ENCODE measurements at regions not wholly inside any gene's neighbourhood (a gene's known extent, or its start where the extent isn't known, plus 50 kb on each side); places are given as distances from the start of the nearest gene placed in this dataset.

DNA sequence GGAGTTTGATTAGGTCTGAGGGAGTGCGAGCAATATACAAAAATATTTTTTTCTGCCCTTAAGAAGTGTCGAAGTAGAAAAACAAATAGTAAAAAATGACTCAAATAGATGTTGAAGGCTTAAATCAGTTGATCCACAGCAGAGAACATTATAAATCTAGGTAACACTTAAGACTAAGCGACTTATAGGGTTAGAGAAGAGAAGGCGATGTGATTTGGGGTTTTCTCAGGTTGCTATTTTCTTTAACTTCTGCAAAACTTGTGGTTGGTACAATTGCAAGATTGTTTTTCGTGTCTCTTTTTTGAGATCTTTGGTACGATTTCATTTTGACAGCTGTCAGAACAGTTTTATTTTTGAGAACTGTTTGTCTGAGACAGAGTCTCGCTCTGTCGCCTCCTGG lies 1479.5 kb downstream of the PCDH7 start:
- no peak for DNase-seq

GRCh38 chr4:32203340-32203739 lies 1483.2 kb downstream of the PCDH7 start:
- no peak for DNase-seq

DNA sequence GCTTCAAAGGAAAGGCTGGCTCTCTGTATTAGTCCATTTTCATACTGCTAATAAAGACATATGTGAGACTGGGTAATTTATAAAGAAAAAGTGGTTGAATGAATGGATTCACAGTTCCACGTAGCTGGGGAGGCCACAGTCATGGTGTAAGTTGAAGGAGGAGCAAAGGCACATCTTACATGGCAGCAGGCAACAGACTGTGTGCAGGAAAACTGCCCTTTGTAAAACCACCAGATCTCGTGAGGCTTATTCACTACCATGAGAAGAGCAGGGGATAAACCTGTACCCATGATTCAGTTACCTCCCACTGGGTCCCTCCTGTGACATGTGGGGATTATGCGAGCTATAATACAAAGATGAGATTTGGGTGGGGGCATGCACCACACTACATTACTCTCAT lies 1486.6 kb downstream of the PCDH7 start:
- no peak for DNase-seq

DNA sequence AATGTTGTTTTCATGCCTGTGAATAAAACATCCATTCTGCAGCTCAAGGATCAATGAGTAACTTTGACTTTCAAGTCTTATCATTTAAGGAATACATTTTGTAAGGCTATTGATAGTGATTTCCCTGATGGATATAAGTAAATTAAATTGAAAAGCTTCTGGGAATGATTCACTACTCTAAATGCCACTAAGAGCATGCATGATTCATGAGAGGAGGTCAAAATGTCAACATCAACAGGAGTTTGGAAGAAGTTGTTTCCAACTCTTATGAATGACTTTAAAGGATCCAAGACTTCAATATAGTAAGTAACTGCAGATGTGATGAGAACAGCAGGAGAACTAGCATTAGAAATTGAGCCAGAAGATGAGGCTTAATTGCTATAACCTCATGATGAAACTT lies 1487.3 kb downstream of the PCDH7 start:
- no peak for DNase-seq

GRCh38 chr4:32215277-32215676 lies 1495.1 kb downstream of the PCDH7 start:
- no peak for DNase-seq

DNA sequence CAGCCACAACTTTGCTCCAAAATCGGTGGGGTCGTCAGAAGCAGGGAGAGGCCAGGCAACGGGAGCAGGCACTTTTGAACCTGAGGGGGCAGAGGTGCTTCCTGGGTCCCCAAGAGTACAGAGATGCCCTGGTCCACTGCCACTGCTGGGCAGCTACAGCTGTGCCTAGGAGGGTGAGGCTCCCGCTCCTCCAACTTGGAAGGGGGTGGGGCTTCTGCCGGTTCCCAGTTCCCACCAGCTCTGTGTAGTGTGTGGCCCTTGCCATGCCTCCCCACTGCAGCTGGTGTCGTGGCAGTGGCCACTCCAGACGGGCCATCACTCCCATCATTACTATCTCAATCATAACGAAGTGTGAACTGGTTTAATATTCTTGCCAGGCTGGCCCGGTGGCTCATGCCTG lies 1496.3 kb downstream of the PCDH7 start:
- DNase-seq: no peak

GRCh38 chr4:32219306-32220075 lies 1499.3 kb downstream of the PCDH7 start:
- no peak for DNase-seq

DNA sequence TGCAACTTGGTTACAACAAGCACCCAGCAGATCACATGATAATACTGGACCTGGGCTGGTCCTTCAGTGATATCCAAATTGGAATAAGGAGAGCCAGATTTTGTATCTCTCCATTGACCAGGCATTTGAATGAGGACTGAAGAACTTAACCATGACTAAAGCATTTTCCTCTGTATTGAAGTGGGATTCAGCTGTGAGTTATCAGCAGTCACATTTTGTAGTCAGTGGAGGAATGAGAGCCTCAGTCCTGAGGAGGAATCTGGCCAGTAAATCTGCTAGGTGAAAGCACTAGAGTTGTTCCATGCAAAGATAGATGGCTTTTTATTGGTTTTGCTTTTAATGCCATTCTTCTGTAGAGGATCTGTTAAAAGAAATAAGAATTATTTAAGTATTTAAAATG lies 1506.0 kb downstream of the PCDH7 start:
- DNase-seq: no peak

DNA sequence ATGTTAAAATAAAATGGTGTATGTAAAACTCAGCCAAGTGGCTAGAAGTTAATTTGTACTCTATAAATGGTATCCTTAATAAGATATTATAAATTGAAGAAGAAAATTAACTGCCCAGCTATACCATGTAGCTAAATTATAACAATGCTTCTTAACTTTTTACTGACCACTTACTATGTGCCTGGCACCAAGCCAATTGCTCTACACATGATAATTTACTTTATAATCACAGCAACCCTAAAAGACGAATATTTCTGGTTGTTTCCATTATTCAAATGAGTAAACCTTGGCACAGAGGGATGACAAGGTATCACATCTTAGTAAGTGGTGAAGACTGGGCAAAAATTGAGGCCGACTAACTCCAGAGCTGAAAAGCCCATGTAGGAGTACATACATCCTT lies 1506.6 kb downstream of the PCDH7 start:
- no peak for DNase-seq

GRCh38 chr4:32243926-32244325 lies 1523.8 kb downstream of the PCDH7 start:
- DNase-seq: no peak

DNA sequence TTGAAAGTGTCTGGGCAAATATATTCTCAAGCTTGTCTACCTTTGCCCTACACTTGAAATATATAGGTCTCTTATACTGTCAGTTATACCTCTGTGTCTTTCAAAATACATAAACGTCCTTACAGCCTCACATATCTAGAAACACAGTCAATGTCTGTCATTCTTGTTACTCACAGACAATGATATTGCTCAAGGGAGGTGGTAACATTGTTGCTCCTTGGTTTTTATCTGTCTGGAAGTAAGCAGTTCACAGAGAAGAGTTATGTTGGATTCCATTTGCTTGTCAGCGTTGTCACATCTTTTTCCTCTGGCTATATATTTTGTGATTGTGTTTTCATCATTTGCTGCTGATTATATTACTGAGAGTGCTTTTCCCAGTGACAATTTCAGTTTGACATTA lies 1528.9 kb downstream of the PCDH7 start:
- no peak for DNase-seq

- no peak for DNase-seq
These were observed 1531.0 kb downstream of the PCDH7 start for GRCh38 chr4:32251126-32251525.

DNA sequence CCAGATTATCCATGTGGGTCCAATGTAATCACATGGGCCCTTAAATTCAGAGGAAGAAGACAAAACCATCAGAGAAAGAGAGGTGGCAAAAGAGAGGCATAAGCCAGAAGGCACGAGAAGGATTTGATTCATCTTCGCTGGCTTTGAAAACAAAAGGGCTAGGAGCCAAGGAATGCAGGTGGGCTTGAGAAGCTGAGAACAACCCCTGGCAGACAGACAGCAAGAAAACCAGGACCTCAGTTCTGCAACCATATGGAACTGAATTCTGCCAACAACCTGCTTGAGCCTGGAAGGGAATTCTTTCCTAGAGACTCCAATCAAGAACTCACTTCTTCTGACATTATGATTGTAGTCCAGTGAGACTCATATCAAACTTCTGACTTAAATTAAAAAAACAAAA lies 1531.8 kb downstream of the PCDH7 start:
- no peak for DNase-seq

- DNase-seq: no peak
These were observed 1534.0 kb downstream of the PCDH7 start for GRCh38 chr4:32254216-32254615.

DNA sequence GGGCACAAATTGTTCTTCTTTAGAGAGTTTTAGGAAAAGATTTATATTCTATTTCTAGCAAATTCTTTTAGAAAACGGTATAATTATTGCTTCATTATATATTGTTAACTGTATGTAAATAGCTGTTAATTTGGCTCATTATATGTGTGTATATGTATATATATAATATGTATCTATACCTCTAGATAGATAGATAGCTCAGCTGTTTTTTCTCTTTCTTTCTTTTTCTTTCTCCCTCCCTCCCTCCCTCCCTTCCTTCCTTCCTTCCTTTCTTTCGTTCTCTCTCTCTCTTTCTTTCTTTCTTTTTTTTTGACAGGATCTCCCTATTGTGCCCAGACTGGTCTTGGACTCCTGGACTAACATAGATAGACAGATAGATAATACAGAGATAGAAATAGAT lies 1538.8 kb downstream of the PCDH7 start:
- DNase-seq: no peak

- no peak for DNase-seq
These were observed 1541.0 kb downstream of the PCDH7 start for GRCh38 chr4:32261196-32261595.

- DNase-seq: no peak
These were observed 1548.7 kb downstream of the PCDH7 start for GRCh38 chr4:32268863-32269262.

DNA sequence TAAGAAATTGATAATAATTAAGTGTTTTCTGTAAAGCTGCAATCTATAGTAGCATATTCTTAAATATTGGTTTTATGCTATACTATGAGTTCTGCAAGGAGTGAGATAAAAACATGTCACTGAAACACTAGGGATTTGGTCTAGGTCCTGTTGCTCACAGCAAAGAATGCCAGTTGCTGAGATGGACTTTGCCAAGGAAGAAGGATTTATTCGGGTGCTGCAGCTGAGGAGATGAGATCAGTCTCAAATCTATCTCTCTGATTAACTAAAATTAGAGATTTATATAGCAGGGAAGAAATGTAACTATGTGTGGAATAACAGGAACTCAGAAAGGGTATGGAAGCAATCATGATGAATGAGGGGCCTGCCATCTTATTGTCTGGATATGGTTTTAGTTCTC lies 1569.9 kb downstream of the PCDH7 start:
- no peak for DNase-seq

DNA sequence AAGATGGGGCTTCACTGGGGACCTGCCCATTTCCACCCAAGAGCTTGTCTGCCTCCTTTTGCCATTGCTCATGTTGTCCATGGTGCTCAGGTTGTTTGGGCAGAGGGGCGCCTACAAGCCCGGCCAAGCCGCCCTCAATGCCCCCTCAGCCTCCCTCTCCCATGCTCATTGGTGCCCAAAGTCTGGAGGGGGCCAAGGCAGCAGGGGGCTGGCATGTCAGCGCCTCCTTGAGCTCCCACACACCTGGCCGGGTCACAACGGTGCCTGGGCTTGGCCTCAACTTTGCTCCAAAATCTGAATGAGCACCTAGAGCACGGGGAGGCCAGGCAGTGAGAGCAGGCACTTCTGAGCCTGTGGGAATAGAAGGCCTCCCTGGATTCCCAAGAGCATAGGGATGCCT lies 1598.8 kb downstream of the PCDH7 start:
- DNase-seq: no peak

DNA sequence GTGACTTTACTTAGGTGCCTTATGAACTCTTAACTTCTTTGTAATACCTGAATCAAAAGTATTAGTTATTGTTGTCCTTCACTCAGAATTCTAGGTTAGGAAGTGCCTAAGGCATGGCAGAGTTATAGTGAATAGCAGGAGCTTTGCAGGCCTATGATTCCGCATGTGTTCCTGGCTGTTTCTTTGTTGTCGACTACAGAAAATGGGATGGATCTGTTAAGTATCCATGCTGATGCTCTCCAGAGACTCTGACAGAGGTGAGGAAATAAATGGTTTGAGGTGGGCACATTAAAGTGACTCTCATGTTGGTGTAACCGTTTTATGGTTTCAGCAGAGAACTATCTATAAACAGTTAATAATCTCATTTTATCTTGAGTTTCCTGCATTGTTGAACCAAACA lies 1601.3 kb downstream of the PCDH7 start:
- no peak for DNase-seq

DNA sequence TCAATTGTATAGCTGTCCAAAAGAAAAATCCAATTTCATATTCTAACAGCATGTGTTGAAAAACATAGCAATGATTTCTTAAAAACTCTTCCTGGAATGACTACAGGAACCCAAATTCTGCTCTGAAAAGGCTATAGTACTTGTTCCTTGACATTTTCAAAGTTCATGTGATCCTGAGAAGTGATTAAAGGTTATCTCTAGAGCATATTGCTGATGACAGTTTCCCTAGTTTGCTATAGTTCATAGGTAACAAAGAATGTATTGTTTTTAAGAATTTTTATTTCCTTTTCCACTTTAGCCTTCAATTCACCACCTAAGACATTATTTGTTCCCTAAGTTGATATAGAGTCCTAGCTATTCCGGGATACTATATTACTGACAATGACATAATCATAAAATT lies 1614.6 kb downstream of the PCDH7 start:
- no peak for DNase-seq

DNA sequence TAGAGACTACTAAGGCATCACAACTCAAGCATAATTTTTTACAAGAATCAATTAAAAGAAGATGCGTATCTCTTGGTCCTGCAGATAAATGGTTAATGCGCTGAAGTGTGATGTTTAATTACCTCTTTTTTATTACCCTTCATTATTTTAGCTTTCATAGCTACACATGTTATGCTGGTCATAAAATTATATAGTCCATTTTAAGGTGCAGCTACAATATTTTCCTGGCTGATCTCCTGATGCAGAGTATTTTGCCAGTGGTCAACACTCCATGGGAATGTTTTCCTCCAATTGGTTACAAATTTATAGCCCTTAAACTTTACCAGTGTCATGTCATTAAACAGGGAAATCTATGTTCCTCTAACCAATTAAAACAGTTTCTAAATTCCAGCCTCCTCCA lies 1617.2 kb downstream of the PCDH7 start:
- no peak for DNase-seq

- no peak for DNase-seq
These were observed 1620.4 kb downstream of the PCDH7 start for GRCh38 chr4:32340591-32340990.

- no peak for DNase-seq
These were observed 1621.2 kb downstream of the PCDH7 start for GRCh38 chr4:32341342-32341741.

DNA sequence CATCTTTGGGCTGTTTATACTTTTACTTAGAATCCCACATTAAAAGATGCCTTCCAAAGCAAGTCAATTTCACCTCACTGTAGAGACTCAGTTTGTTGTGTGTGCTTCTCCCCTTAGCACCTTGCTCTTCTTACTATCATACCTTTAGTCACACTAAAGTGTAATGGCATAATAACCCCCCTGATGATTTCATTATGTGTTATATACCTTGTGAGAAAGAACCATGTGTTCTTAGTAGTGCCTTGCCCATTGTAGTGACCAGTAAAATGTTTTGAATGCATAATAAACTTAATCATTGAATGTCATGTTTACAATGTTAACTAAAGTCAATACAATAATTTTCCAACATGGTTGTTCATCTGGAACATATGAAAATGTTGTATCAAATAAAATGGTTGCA lies 1621.9 kb downstream of the PCDH7 start:
- no peak for DNase-seq

- no peak for DNase-seq
These were observed 1628.9 kb downstream of the PCDH7 start for GRCh38 chr4:32349026-32349425.

All from NK-92 treated with Interleukin-12 subunit alpha and Interleukin-12 subunit beta, amount 100 ng/mL, for 24 hours (cell line).